ENCODE measurements at regions not wholly inside any gene's neighbourhood (a gene's known extent, or its start where the extent isn't known, plus 50 kb on each side); places are given as distances from the start of the nearest gene placed in this dataset.

- no peaks in the 10 kb centered on the region for H3K9me3 ChIP-seq (ENCODE audit: control insufficient read depth in 1 of 2, low read length in 2 of 2)
- no peaks in the 10 kb centered on the region for H3K27me3 ChIP-seq (ENCODE audit: low read depth, low read length)
- no peak overlapping the region for H3K4me3 ChIP-seq (ENCODE audit: low read depth in 1 of 2, low read length in 2 of 2)
- no peak overlapping the region for H3K27ac ChIP-seq (ENCODE audit: low read length)
- no peaks in the 10 kb centered on the region for H3K36me3 ChIP-seq (ENCODE audit: control insufficient read depth in 1 of 2, insufficient read depth in 2 of 2, low read length in 2 of 2)
- no peaks in the 10 kb centered on the region for H3K4me1 ChIP-seq (ENCODE audit: control insufficient read depth in 1 of 2, insufficient read depth in 2 of 2, low read length in 2 of 2)
Measured at GRCh38 chr4:104969394-104970082, 177.1 kb upstream of the TET2 start.

GRCh38 chr4:104971462-104971861, 175.2 kb upstream of the TET2 start:
- Histone ChIP-seq H3K4me1 (ENCODE audit: control insufficient read depth in 1 of 2, insufficient read depth in 2 of 2, low read length in 2 of 2) (no peaks in the 10 kb centered on the region), H3K4me3 (ENCODE audit: low read depth in 1 of 2, low read length in 2 of 2) (no peak overlapping the region), H3K27me3 (ENCODE audit: low read depth, low read length) (no peaks in the 10 kb centered on the region), H3K27ac (ENCODE audit: low read length) (no peak overlapping the region), H3K36me3 (ENCODE audit: control insufficient read depth in 1 of 2, insufficient read depth in 2 of 2, low read length in 2 of 2) (no peaks in the 10 kb centered on the region), H3K9me3 (ENCODE audit: control insufficient read depth in 1 of 2, low read length in 2 of 2) (no peaks in the 10 kb centered on the region)

GRCh38 chr4:104973708-104974107, 173.0 kb upstream of the TET2 start:
- Histone ChIP-seq H3K4me1 (ENCODE audit: control insufficient read depth in 1 of 2, insufficient read depth in 2 of 2, low read length in 2 of 2) (no peaks in the 10 kb centered on the region), H3K27ac (ENCODE audit: low read length) (no peak overlapping the region), H3K4me3 (ENCODE audit: low read depth in 1 of 2, low read length in 2 of 2) (no peak overlapping the region), H3K9me3 (ENCODE audit: control insufficient read depth in 1 of 2, low read length in 2 of 2) (no peaks in the 10 kb centered on the region), H3K27me3 (ENCODE audit: low read depth, low read length) (no peaks in the 10 kb centered on the region), H3K36me3 (ENCODE audit: control insufficient read depth in 1 of 2, insufficient read depth in 2 of 2, low read length in 2 of 2) (no peaks in the 10 kb centered on the region)

- Histone ChIP-seq H3K27me3 (ENCODE audit: low read depth, low read length) (no peaks in the 10 kb centered on the region), H3K27ac (ENCODE audit: low read length) (no peak overlapping the region), H3K9me3 (ENCODE audit: control insufficient read depth in 1 of 2, low read length in 2 of 2) (no peaks in the 10 kb centered on the region), H3K36me3 (ENCODE audit: control insufficient read depth in 1 of 2, insufficient read depth in 2 of 2, low read length in 2 of 2) (no peaks in the 10 kb centered on the region), H3K4me1 (ENCODE audit: control insufficient read depth in 1 of 2, insufficient read depth in 2 of 2, low read length in 2 of 2) (no peaks in the 10 kb centered on the region), H3K4me3 (ENCODE audit: low read depth in 1 of 2, low read length in 2 of 2) (no peak overlapping the region)
Measured at GRCh38 chr4:104975617-104976016, 171.1 kb upstream of the TET2 start.

GRCh38 chr4:104976262-104976661, 170.4 kb upstream of the TET2 start:
- no peak overlapping the region for H3K27ac ChIP-seq (ENCODE audit: low read length)
- no peak overlapping the region for H3K4me3 ChIP-seq (ENCODE audit: low read depth in 1 of 2, low read length in 2 of 2)
- H3K27me3 ChIP-seq (ENCODE audit: low read depth, low read length): no peaks in the 10 kb centered on the region
- no peaks in the 10 kb centered on the region for H3K4me1 ChIP-seq (ENCODE audit: control insufficient read depth in 1 of 2, insufficient read depth in 2 of 2, low read length in 2 of 2)
- no peaks in the 10 kb centered on the region for H3K36me3 ChIP-seq (ENCODE audit: control insufficient read depth in 1 of 2, insufficient read depth in 2 of 2, low read length in 2 of 2)
- H3K9me3 ChIP-seq (ENCODE audit: control insufficient read depth in 1 of 2, low read length in 2 of 2): no peaks in the 10 kb centered on the region

- Histone ChIP-seq H3K9me3 (ENCODE audit: control insufficient read depth in 1 of 2, low read length in 2 of 2) (no peaks in the 10 kb centered on the region), H3K27me3 (ENCODE audit: low read depth, low read length) (no peaks in the 10 kb centered on the region), H3K36me3 (ENCODE audit: control insufficient read depth in 1 of 2, insufficient read depth in 2 of 2, low read length in 2 of 2) (no peaks in the 10 kb centered on the region), H3K27ac (ENCODE audit: low read length) (no peak overlapping the region), H3K4me1 (ENCODE audit: control insufficient read depth in 1 of 2, insufficient read depth in 2 of 2, low read length in 2 of 2) (no peaks in the 10 kb centered on the region), H3K4me3 (ENCODE audit: low read depth in 1 of 2, low read length in 2 of 2) (no peak overlapping the region)
Measured at GRCh38 chr4:104979083-104979760, 167.5 kb upstream of the TET2 start.

GRCh38 chr4:104983615-104984179, 163.0 kb upstream of the TET2 start:
- Histone ChIP-seq H3K4me3 (ENCODE audit: low read depth in 1 of 2, low read length in 2 of 2) (no peak overlapping the region), H3K36me3 (ENCODE audit: control insufficient read depth in 1 of 2, insufficient read depth in 2 of 2, low read length in 2 of 2) (no peaks in the 10 kb centered on the region), H3K9me3 (ENCODE audit: control insufficient read depth in 1 of 2, low read length in 2 of 2) (no peaks in the 10 kb centered on the region), H3K27ac (ENCODE audit: low read length) (no peak overlapping the region), H3K4me1 (ENCODE audit: control insufficient read depth in 1 of 2, insufficient read depth in 2 of 2, low read length in 2 of 2) (no peaks in the 10 kb centered on the region), H3K27me3 (ENCODE audit: low read depth, low read length) (no peaks in the 10 kb centered on the region)

GRCh38 chr4:104986306-104986705, 160.4 kb upstream of the TET2 start:
- no peak overlapping the region for H3K4me3 ChIP-seq (ENCODE audit: low read depth in 1 of 2, low read length in 2 of 2)
- H3K36me3 ChIP-seq (ENCODE audit: control insufficient read depth in 1 of 2, insufficient read depth in 2 of 2, low read length in 2 of 2): no peaks in the 10 kb centered on the region
- no peaks in the 10 kb centered on the region for H3K27me3 ChIP-seq (ENCODE audit: low read depth, low read length)
- H3K27ac ChIP-seq (ENCODE audit: low read length): no peak overlapping the region
- H3K4me1 ChIP-seq (ENCODE audit: control insufficient read depth in 1 of 2, insufficient read depth in 2 of 2, low read length in 2 of 2): no peaks in the 10 kb centered on the region
- H3K9me3 ChIP-seq (ENCODE audit: control insufficient read depth in 1 of 2, low read length in 2 of 2): no peaks in the 10 kb centered on the region

GRCh38 chr4:104989371-104989770, 157.3 kb upstream of the TET2 start:
- H3K9me3 ChIP-seq (ENCODE audit: control insufficient read depth in 1 of 2, low read length in 2 of 2): peaks cover 0 to 2% of the 10 kb centered on the region in 2 donors
- no peaks in the 10 kb centered on the region for H3K4me1 ChIP-seq (ENCODE audit: control insufficient read depth in 1 of 2, insufficient read depth in 2 of 2, low read length in 2 of 2)
- H3K27me3 ChIP-seq (ENCODE audit: low read depth, low read length): no peaks in the 10 kb centered on the region
- H3K27ac ChIP-seq (ENCODE audit: low read length): no peak overlapping the region
- no peaks in the 10 kb centered on the region for H3K36me3 ChIP-seq (ENCODE audit: control insufficient read depth in 1 of 2, insufficient read depth in 2 of 2, low read length in 2 of 2)
- H3K4me3 ChIP-seq (ENCODE audit: low read depth in 1 of 2, low read length in 2 of 2): no peak overlapping the region

GRCh38 chr4:105002278-105002677, 144.4 kb upstream of the TET2 start:
- Histone ChIP-seq H3K27ac (ENCODE audit: low read length) (no peak overlapping the region), H3K4me1 (ENCODE audit: control insufficient read depth in 1 of 2, insufficient read depth in 2 of 2, low read length in 2 of 2) (no peaks in the 10 kb centered on the region)

GRCh38 chr4:105014234-105014633, 132.4 kb upstream of the TET2 start:
- Histone ChIP-seq H3K4me3 (ENCODE audit: low read depth in 1 of 2, low read length in 2 of 2) (no peak overlapping the region), H3K27me3 (ENCODE audit: low read depth, low read length) (no peaks in the 10 kb centered on the region), H3K27ac (ENCODE audit: low read length) (no peak overlapping the region)

More at GRCh38 chr4:105002278-105002677, 144.4 kb upstream of the TET2 start:
- Histone ChIP-seq H3K36me3 (ENCODE audit: control insufficient read depth in 1 of 2, insufficient read depth in 2 of 2, low read length in 2 of 2) (no peaks in the 10 kb centered on the region), H3K4me3 (ENCODE audit: low read depth in 1 of 2, low read length in 2 of 2) (no peak overlapping the region), H3K9me3 (ENCODE audit: control insufficient read depth in 1 of 2, low read length in 2 of 2) (no peaks in the 10 kb centered on the region), H3K27me3 (ENCODE audit: low read depth, low read length) (no peaks in the 10 kb centered on the region)

More at GRCh38 chr4:105014234-105014633, 132.4 kb upstream of the TET2 start:
- no peaks in the 10 kb centered on the region for H3K9me3 ChIP-seq (ENCODE audit: control insufficient read depth in 1 of 2, low read length in 2 of 2)
- H3K36me3 ChIP-seq (ENCODE audit: control insufficient read depth in 1 of 2, insufficient read depth in 2 of 2, low read length in 2 of 2): no peaks in the 10 kb centered on the region
- no peaks in the 10 kb centered on the region for H3K4me1 ChIP-seq (ENCODE audit: control insufficient read depth in 1 of 2, insufficient read depth in 2 of 2, low read length in 2 of 2)
